Activated naive CD8-positive, alpha-beta T cell treated with anti-CD3 and anti-CD28 coated beads, Interleukin-2, amount 50 U/mL, for 24 hours (primary cell): ENCODE measurements at regions not wholly inside any gene's neighbourhood (a gene's known extent, or its start where the extent isn't known, plus 50 kb on each side); places are given as distances from the start of the nearest gene placed in this dataset.
A peak's percentile ranks its signal among the peaks of the same experiment; 100 is the strongest.
"Not testable (repeated sequence)": the region's sequence is repeated elsewhere in the genome, so short reads cannot be mapped to it uniquely, and the experiment has no call there.

Experiments
- ATAC-seq: fragments of 150-1000 bp; cut with Tn5 transposase; one replicate; pipeline ENCODE4 v1.10.0; 2021
- DNase-seq: peaks from one replicate; pipeline ENCODE4 v3.0.0; 2021
- H3K27ac Mint-ChIP-seq: one replicate; pipeline ENCODE4 v1.8.0; 2021; ENCODE audit warnings: mild to moderate bottlenecking, mixed read lengths
- H3K27me3 Mint-ChIP-seq: one replicate; pipeline ENCODE4 v1.8.0; 2021; ENCODE audit warnings: mixed read lengths
- H3K36me3 Mint-ChIP-seq: one replicate; pipeline ENCODE4 v1.8.0; 2021; ENCODE audit warnings: low read depth, mixed read lengths
- H3K4me1 Mint-ChIP-seq: one replicate; pipeline ENCODE4 v1.8.0; 2021; ENCODE audit warnings: mixed read lengths
- H3K4me3 Mint-ChIP-seq: one replicate; pipeline ENCODE4 v1.8.0; 2021; ENCODE audit warnings: mild to moderate bottlenecking, moderate library complexity, mixed read lengths
- H3K9me3 Mint-ChIP-seq: one replicate; pipeline ENCODE4 v1.8.0; 2021; ENCODE audit warnings: mixed read lengths

- Mint-ChIP-seq H3K4me1 (no peaks in the 10 kb centered on the region), H3K9me3 (no peaks in the 10 kb centered on the region), H3K27ac (no peak overlapping the region), H3K27me3 (no peaks in the 10 kb centered on the region), H3K4me3 (no peak overlapping the region), H3K36me3 (no peaks in the 10 kb centered on the region)
- DNase-seq (no peak), ATAC-seq (no peak)
Observed at GRCh38 chr11:81819462-81819861, 914.2 kb downstream of the FAM181B start.

GRCh38 chr11:81804858-81805257, 928.8 kb downstream of the FAM181B start:
- Mint-ChIP-seq H3K36me3 (peaks cover 2% of the 10 kb centered on the region), H3K9me3 (peaks cover 6% of the 10 kb centered on the region), H3K4me1 (no peaks in the 10 kb centered on the region), H3K27ac (no peak overlapping the region), H3K27me3 (no peaks in the 10 kb centered on the region), H3K4me3 (no peak overlapping the region)
- DNase-seq, result no peak
- no peak for ATAC-seq

- Mint-ChIP-seq H3K9me3 (peaks cover 6% of the 10 kb centered on the region), H3K4me1 (no peaks in the 10 kb centered on the region), H3K36me3 (peaks cover 2% of the 10 kb centered on the region), H3K27ac (no peak overlapping the region), H3K4me3 (no peak overlapping the region), H3K27me3 (no peaks in the 10 kb centered on the region)
- no peak for ATAC-seq
- DNase-seq, result no peak
Observed at GRCh38 chr11:81802591-81802990, 931.1 kb downstream of the FAM181B start.

GRCh38 chr11:81792416-81792815, 941.2 kb downstream of the FAM181B start:
- ATAC-seq (no peak), DNase-seq (no peak)
- H3K9me3 Mint-ChIP-seq, result no peaks in the 10 kb centered on the region
- H3K4me3 Mint-ChIP-seq, result no peak overlapping the region
- H3K27ac Mint-ChIP-seq, result no peak overlapping the region
- H3K36me3 Mint-ChIP-seq, result no peaks in the 10 kb centered on the region
- peaks cover 9% of the 10 kb centered on the region for H3K4me1 Mint-ChIP-seq
- H3K27me3 Mint-ChIP-seq, result no peaks in the 10 kb centered on the region

- Mint-ChIP-seq H3K27ac (no peak overlapping the region), H3K36me3 (no peaks in the 10 kb centered on the region), H3K9me3 (no peaks in the 10 kb centered on the region), H3K27me3 (no peaks in the 10 kb centered on the region), H3K4me3 (no peak overlapping the region), H3K4me1 (peaks cover 9% of the 10 kb centered on the region)
- ATAC-seq, result peak; percentile 77
- DNase-seq, result no peak
Observed at GRCh38 chr11:81787584-81788049, 946.0 kb downstream of the FAM181B start.

GRCh38 chr11:81772166-81772565, 961.5 kb downstream of the FAM181B start:
- Mint-ChIP-seq H3K27me3 (no peaks in the 10 kb centered on the region), H3K4me1 (no peaks in the 10 kb centered on the region), H3K4me3 (no peak overlapping the region), H3K27ac (no peak overlapping the region), H3K36me3 (no peaks in the 10 kb centered on the region), H3K9me3 (no peaks in the 10 kb centered on the region)
- DNase-seq (no peak), ATAC-seq (no peak)

- not testable (repeated sequence) for H3K4me1 Mint-ChIP-seq, H3K36me3 Mint-ChIP-seq, H3K27ac Mint-ChIP-seq, ATAC-seq, H3K27me3 Mint-ChIP-seq, H3K9me3 Mint-ChIP-seq, H3K4me3 Mint-ChIP-seq, DNase-seq
Observed at GRCh38 chr11:81769906-81770305, 963.8 kb downstream of the FAM181B start.

GRCh38 chr11:81756864-81757595, 976.6 kb downstream of the FAM181B start:
- DNase-seq, result no peak
- no peaks in the 10 kb centered on the region for H3K36me3 Mint-ChIP-seq
- H3K27me3 Mint-ChIP-seq, result peaks cover 8% of the 10 kb centered on the region
- H3K27ac Mint-ChIP-seq, result no peak overlapping the region
- ATAC-seq, result no peak
- no peaks in the 10 kb centered on the region for H3K9me3 Mint-ChIP-seq
- H3K4me1 Mint-ChIP-seq, result no peaks in the 10 kb centered on the region
- no peak overlapping the region for H3K4me3 Mint-ChIP-seq

DNA sequence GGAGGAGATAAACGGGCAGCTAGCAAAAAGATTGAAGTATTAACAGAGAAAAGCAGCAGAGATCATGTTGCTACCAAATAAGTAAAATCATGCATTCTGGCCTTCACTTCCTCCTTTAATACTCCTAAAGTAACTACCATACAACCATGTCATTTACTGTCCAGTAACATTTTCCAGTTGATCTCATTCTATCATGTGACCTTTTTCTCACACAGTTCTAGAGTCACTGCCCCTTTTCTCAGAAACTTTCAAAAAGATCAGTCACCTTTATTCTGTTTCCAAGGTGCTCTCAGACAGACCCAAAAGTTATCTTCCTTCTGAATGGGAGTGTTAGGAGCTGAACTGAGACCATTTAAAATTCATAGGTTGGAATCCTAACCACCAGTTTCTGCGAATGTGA, 984.4 kb downstream of the FAM181B start:
- Mint-ChIP-seq H3K36me3 (no peaks in the 10 kb centered on the region), H3K9me3 (no peaks in the 10 kb centered on the region), H3K27ac (no peak overlapping the region), H3K4me1 (peaks cover 8% of the 10 kb centered on the region), H3K4me3 (no peak overlapping the region), H3K27me3 (peaks cover 4% of the 10 kb centered on the region)
- DNase-seq, result no peak
- ATAC-seq, result peak; percentile 71

- peaks cover 5% of the 10 kb centered on the region for H3K4me1 Mint-ChIP-seq
- ATAC-seq (no peak), DNase-seq (no peak)
- no peaks in the 10 kb centered on the region for H3K36me3 Mint-ChIP-seq
- H3K9me3 Mint-ChIP-seq, result no peaks in the 10 kb centered on the region
- no peak overlapping the region for H3K27ac Mint-ChIP-seq
- no peak overlapping the region for H3K4me3 Mint-ChIP-seq
- H3K27me3 Mint-ChIP-seq, result peaks cover 4% of the 10 kb centered on the region
Observed at GRCh38 chr11:81744336-81745116, 989.1 kb downstream of the FAM181B start.

DNA sequence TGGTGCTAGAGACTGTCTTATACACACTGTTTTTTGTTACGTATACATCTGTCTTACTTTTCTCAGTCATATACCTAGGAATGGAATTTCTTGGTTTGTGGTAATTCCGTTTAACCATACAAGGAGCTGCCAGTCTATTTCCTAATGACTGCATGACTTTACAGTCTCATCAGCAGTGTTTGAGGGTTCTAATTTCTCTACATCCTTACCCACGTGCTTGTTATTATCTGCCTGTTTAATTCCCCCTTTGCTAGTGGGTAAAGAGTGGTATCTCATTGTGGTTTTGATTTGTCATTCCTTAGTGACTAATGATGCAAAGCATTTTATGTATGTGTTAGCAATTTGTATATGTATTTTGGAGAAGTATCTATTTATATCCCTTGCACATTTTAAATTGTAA, 1008.0 kb downstream of the FAM181B start:
- Mint-ChIP-seq H3K27me3 (no peaks in the 10 kb centered on the region), H3K4me3 (no peak overlapping the region), H3K27ac (no peak overlapping the region), H3K4me1 (no peaks in the 10 kb centered on the region), H3K36me3 (no peaks in the 10 kb centered on the region), H3K9me3 (peaks cover 15% of the 10 kb centered on the region)
- ATAC-seq (peak; percentile 15), DNase-seq (no peak)

GRCh38 chr11:81717695-81718094, 1016.0 kb downstream of the FAM181B start:
- Mint-ChIP-seq H3K27me3 (no peaks in the 10 kb centered on the region), H3K4me3 (no peak overlapping the region), H3K4me1 (no peaks in the 10 kb centered on the region), H3K36me3 (no peaks in the 10 kb centered on the region), H3K27ac (no peak overlapping the region), H3K9me3 (no peaks in the 10 kb centered on the region)
- DNase-seq (no peak), ATAC-seq (no peak)

GRCh38 chr11:81707881-81708280, 1025.8 kb downstream of the FAM181B start:
- DNase-seq (no peak), ATAC-seq (no peak)
- Mint-ChIP-seq H3K36me3 (no peaks in the 10 kb centered on the region), H3K9me3 (peaks cover 4% of the 10 kb centered on the region), H3K27me3 (peaks cover 4% of the 10 kb centered on the region), H3K4me1 (no peaks in the 10 kb centered on the region), H3K4me3 (no peak overlapping the region), H3K27ac (no peak overlapping the region)

DNA sequence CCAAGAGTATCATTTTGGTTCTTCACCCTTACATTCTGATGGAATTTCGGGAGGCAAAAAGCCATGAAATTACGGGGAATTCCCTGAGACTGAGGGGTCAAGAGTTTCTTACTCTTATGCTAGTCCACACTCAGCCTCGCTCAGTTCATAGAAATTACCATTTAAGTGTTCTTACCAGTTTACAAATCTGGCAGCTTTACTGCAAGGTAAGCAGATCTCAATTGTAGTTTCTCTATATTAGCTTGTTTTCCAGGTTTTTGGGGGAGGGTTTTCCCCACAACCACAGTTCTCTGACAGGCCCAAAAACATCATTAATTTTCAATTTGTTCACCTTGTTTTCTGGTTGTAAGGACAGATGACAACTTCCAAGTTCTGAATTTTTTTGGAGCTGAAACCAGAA, 1028.4 kb downstream of the FAM181B start:
- DNase-seq, result no peak
- H3K9me3 Mint-ChIP-seq, result peaks cover 22% of the 10 kb centered on the region
- no peak overlapping the region for H3K4me3 Mint-ChIP-seq
- H3K36me3 Mint-ChIP-seq, result no peaks in the 10 kb centered on the region
- no peak for ATAC-seq
- H3K27me3 Mint-ChIP-seq, result peaks cover 4% of the 10 kb centered on the region
- no peak overlapping the region for H3K27ac Mint-ChIP-seq
- H3K4me1 Mint-ChIP-seq, result no peaks in the 10 kb centered on the region

DNA sequence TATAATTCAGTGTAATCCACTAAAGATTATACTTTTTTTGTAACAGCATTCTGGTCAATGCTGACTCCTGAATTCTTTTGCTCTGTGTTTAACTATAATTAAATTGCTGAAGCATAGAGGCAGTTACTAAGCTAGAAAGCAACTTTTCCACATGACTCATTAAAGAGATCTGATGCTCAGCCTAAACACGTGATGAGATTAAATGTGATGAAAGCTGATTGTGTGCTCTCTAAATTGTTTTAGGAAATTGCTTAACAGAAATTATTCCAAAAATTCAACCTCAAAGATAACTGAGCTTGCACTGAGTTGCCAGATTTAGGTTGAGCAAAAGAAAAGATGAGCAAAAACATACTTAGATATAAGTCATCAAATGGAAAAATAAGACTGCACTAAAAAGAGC, 1033.6 kb downstream of the FAM181B start:
- ATAC-seq, result no peak

More for the DNA sequence above, 1033.6 kb downstream of the FAM181B start:
- H3K4me3 Mint-ChIP-seq, result no peak overlapping the region
- H3K36me3 Mint-ChIP-seq, result peaks cover 2% of the 10 kb centered on the region
- peaks cover 48% of the 10 kb centered on the region for H3K9me3 Mint-ChIP-seq
- no peak for DNase-seq
- no peak overlapping the region for H3K27ac Mint-ChIP-seq
- no peaks in the 10 kb centered on the region for H3K27me3 Mint-ChIP-seq
- no peaks in the 10 kb centered on the region for H3K4me1 Mint-ChIP-seq
